NCI-H1048 (cell line): ENCODE measurements at regions not wholly inside any gene's neighbourhood (a gene's known extent, or its start where the extent isn't known, plus 50 kb on each side); places are given as distances from the start of the nearest gene placed in this dataset.

Source experiments
- DNase-seq: peaks from one replicate; lab custom pipeline; 2025; lab: John Stamatoyannopoulos, UW

DNA sequence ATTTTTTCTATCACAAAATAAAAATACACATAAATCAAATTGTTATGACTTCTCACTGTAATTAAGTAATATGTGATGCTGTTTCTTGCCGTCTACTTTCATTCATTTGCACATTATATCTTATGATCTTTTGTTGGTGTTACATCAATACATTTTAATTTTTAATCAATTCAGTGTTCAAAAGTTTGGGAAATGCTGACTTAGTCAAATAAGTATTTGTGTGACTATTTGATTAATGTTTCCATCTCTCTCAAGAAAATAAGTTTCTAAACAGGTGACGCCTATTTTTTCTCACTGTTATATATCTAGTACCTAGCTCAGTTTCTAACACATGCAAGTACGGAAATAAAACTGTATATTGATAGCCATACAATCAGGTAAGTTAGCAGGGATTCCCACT is 329.5 kb upstream of the KIRREL3 start:
- no peak for DNase-seq

DNA sequence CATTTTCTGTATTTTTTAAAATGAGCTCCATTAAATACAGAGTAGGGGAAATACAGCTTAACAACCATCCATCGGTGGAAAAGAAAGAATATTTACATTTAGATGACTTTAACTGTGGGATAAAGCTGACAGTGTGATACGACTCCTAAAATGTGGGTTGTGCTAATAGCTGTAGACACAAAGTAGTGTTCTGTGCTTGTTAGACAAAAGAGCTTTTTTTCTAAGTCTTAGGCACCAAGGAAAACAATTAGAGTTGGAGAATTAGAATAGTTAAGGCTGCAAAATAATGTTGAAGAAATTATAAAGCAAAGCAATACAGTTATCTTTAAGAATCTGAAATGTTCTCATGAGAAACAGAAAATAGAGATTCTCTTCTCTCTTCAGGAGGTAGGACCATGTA is 307.7 kb upstream of the KIRREL3 start:
- DNase-seq, result no peak

DNA sequence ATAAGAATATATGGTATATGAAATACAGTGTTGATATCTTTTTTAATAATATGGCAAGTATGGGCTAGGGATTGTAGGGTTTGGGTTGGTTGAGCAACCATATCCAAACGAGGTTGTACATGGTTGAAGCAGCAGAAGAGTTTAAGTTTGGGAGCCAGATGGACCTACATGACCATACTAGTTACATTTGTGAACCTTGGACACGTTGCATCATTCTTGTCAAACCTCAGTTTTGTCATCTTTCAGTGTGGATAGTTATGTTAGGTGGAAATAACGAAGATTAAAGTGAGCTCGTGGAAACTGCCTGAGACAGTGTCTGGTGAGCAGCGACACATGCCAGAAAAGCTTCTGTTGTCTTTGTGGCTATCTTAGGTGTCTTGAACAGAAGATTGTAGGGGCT is 307.1 kb upstream of the KIRREL3 start:
- DNase-seq, result no peak

DNA sequence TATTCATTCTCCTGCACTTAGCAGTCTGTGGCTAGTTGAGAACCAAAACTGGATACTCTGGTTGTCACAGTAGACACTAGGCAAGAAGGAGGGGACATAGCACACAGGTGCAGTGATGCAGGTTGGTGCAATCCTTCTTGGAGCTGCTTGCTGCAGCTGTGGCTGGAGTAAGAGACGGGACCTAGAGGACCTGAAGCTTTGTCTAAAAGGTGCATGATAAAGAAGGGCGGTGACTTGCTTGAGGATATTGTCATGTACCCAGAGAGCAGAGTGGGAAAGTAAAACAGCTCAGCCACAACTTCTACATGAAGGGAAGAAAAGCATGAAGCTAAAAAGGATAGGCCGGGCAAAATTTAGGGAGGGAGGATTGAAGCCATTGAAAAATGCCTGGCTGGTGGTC is 304.1 kb upstream of the KIRREL3 start:
- no peak for DNase-seq

DNA sequence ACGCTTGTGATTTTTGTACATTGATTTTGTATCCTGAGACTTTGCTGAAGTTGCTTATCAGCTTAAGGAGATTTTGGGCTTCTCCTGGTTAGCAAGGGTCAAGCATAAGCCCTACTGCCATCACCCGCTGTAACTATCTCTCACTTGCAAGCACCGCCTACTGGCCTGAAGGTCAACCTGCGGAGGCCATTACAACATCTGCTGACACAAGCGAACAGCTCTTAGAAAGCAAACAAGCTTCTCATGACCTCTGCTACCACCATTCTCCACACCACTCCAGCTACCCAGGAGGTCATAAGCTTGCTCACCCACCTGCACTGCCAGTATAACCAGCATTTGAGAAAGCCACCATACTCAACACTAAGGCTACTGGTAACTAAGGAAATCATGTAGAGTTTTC is 288.4 kb upstream of the KIRREL3 start:
- DNase-seq, result no peak

DNA sequence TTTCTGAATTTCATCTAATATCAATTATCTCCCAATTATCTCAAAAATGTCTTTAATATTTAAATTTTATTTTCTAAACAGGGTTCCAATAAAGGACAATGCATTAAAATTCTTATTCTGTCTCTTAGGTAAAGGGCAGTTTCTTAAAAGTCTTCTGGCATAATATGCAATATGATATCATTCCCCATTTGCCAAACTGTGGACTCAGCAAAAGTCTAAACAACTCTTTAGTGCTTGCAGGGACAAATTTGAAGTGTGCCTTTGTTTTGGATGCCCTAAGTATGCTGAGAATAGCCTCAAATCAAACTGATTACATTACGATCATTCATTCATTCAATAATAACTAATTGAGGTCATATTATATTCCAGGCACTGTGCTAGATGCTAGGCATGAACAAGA is 281.0 kb upstream of the KIRREL3 start:
- no peak for DNase-seq

DNA sequence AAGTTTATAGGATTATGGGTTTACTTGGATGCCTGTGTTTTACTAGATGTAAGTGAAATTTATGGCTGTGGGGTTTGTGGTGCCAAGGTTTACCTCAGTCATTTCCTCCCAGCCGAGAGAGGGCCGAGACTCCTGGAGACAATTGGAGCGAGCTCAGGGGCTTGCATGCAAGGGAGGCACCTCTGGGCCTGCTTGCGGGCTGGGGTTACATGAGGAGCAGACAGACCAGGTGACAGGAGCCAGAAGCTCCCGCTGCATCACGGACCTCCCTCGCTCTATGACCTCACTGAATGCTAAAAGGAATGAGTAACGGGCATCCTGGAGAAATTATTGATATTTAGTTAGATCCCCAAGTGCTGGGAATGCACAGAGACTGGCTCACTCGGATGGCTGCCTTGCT is 275.2 kb upstream of the KIRREL3 start:
- DNase-seq, result no peak

DNA sequence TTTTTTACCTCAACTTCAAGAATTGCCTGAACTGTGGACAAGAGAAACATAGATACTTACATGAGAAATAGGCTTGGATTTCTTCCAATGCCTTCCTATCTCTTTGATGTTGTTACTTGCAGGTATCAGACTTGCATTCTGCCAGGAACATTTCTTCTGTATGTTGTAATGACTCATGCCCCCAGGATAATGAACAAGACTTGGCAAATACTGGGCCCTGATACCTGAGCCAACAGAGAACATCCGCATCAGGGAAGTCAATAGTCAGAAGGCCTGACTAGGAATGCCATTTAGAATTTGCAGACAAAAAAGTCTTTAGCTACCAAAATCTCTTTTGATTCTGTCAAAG is 273.7 kb upstream of the KIRREL3 start:
- no peak for DNase-seq

DNA sequence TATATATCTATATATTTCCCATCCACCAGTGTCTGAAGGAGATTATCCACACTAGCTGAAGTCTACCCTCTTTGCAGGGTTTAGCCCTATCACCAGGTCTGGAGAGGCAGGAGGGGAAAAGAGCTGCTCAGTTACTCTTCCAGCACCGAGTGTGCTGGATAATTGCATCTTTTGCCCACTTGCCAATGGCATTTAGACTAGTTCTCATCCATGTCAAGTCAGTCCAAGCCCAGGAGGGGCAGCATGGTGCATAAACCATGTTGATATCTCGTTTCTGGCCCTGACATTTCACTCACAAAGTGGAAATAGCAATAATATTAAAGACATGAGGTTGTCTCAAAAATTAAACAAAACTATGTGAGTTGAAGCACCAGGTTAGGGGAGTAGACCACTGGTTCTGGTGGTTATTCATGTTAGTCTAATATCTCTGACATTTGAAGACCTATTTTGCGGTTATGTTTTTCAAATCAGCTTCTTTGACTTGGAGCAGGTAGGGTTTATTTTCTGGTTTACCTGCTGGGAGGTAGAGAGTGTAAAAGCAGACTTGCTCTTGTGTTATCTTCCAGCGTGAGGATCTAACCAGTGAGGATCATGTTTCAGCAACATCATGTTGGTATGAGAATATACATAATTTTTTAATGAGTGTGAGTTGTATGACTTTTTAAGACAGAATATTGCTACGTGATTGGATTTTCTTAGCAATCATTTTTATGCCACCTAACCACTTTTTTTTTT is 273.2 kb upstream of the KIRREL3 start:
- DNase-seq, result no peak

DNA sequence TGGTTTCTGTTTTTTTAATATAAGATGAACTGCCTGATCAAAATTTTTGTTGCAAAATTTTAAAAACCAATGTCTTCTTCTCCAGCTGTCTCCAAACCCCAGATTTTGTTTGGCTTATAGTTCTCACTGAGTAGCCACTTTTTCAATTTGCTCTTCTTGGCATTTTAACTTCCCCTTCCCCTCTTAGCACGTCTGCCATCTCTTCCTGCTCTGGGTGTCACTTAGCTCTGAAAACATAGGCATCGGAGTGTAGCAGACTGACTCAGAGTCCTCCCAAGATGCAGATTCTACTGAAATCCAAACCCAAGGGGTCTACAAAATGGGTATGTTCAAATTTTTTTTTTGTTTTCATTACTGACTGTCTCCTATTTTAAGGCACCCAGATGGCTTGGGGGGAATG is 270.3 kb upstream of the KIRREL3 start:
- no peak for DNase-seq

DNA sequence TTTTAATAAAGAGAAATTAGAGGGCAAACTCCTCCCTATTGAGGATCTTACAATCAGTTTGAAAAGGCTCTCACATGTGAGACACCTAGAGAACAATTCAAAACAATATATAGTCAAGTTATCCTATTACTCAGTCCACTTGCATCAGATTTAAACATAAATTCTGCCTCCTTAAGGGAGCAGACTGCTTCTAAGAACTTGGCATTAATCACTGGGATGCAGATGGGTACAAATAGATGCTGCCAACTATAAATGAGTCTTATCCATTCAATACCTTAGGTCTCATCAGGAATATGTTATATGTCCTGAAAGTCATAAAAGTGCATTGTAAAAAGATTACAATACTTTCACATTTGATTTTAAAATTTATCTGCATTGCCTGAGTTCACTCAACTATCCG is 269.3 kb upstream of the KIRREL3 start:
- DNase-seq, result no peak

DNA sequence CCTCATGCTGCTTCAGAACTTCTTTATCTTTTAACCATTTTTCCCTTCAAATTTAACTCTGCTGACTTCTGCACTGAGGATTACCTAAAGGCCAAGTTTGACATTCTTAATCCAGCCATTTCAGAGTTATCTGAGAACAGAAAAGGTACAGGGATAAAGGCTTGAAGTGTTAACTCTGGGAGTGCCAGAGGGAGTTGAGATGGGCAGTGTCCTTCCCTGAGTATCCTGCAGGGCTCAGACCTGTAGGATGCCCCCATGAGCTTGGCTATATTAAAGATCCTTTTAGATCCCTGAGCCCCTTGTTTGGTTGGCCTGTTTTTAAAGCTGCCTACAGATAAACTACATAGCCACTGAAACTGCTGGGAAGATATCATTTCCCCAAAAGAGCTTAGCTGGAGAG is 268.4 kb upstream of the KIRREL3 start:
- no peak for DNase-seq

DNA sequence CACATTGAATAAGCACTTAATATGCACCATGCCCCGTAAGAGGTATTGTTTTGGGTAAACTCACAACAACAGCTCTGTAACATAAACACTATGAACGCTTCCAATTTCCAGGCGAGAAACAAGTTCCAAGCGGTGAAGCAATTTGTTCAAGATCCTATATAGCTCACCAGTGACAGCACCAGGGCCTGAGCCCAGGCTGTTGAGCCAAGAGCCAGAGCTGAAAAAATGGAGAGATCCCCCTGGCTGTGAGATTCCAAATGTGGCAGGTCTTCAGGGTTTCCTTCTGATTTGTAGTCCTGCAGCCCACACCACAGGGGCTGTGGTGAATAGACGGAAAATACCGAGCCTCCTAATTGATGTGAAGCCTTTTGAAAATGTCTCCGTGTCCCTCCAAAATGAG is 268.0 kb upstream of the KIRREL3 start:
- no peak for DNase-seq

DNA sequence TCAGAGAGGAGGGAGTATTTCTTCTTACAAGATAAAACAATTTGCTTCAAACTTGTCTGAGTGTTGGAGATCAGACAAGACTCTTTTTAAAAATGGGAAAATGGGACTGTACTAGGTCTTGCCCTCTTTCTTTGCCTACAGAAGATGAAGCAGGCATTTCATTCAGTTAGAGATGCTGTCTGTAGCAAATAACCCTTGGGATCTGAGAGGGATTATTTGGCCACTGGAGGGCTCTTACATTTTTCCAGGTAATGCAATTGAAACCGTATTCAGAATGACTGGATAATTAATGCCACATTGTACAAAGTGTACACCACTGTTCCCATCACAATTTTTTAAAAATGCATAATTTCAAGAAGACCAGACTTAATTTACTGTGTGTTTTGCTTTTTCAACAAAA is 258.5 kb upstream of the KIRREL3 start:
- DNase-seq, result no peak

DNA sequence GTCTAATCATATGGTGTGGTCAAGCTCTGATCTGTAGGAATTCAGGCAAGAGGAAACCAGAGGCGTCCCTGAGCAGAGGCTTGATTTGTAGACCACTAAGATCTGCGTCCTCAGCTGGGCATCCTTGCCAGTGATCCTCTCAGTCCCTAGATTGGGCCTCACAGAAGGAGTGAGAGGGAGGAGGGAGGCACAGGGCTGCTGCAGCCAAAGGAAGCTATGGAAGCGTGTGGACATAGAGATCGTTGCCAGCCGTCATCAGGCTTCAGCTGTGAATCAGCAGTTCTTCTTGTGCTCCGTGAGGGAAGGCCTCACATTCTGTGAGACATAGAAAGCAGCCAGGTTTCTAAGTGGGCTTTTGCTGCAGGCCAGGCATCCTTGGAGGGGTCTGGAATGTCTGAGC is 254.6 kb upstream of the KIRREL3 start:
- DNase-seq, result no peak

DNA sequence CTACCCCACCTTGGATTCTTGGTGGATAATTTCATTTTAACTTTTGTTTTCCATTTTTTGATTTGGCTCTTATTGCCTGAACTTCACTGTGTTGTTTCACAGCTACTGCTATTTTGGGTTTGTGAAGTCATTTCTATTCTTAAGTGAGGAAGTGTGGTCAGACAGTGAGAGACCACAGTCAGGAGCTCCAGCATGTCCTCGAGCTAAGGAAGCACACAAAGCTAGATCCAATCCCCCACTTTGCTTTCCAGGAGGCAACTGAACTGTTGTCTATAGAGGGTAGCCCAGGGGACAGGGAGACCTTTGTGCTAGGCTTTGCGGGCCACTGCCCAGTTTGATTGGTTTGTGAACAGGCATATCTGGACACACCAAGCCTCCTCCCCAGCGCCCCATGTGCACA is 251.8 kb upstream of the KIRREL3 start:
- no peak for DNase-seq

DNA sequence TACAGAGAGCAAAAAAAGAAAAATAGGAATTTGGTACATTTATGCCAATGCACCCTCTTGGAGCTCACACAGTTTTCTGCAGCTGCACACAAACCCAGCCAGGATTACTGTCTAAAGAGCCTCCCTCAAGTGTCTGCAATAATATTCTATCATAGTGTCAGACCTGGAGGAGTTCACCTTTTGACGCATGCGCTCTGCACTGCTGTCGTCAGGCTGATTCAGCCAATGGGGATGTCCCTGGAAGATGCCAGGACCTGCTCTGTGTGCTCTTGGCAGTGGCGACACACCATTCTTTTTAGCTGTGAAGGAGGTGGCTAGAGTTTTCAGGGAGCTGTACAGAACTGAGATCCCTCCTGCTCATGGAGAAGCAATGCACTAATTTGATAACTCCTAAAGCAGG is 249.0 kb upstream of the KIRREL3 start:
- DNase-seq, result no peak

DNA sequence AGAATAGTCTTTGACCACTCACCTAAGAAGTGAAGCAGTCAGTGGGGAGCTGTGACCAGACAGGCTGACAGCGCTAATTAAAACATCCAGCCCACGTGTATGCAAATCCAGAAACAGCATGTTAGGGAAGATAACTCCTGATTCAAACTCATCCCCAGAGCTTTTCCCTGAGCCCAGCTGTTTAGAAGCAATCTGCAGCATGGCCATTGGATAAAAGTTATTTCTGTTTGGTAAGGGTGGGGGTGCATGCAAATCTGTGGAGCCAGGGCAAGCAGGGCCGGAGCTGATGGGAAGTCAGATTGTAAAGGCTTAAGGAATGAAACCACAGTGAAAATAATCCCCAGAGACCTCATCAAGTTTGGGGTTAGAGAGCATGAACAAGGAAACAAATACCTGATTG is 247.9 kb upstream of the KIRREL3 start:
- DNase-seq, result no peak

DNA sequence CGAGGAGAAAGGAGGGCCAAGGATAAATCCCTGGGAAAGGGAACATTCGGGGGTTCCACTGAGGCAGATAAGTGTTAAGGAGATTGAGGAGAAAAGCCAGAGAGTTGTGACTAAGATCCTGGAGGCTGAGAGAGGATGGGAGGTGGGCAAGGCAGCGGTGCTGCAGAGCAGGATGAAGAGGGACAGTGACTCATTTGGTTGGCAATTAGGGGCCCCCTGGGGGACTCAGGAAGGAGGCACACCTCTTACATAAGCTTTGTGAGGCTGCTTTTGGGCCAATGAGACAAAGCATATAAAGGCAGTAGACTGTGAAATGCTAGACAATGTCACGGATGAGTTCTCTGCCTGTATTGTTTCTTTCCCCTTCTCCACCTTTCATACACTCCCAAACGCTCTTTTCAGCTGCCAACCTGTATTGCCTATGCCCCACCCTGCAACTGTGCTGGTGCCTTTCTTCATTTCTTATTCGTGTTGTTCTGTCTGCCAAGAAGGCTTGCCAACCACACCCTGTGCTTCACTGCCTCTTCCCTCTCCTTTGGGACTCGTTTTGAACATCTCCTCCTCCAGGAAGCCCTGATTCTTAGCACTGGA is 246.8 kb upstream of the KIRREL3 start:
- DNase-seq, result no peak

DNA sequence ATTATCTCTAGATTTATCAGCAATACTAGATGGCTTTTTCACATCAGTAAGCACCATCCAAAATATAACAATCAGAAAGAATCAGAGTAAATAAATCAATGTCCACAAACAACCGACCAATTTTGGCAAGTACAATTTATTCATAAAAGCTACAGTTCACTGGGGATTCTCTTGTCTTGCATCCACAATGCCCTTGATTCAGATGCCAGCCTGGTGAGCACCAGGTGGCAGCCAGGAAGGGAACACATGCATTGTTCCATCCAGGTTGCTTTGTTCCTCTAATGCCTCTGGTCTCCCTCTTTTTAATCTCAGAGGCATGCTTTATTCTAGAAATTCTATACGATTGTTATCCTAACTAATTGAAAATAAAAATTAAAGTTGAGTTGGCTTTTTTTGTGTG is 242.1 kb upstream of the KIRREL3 start:
- no peak for DNase-seq

DNA sequence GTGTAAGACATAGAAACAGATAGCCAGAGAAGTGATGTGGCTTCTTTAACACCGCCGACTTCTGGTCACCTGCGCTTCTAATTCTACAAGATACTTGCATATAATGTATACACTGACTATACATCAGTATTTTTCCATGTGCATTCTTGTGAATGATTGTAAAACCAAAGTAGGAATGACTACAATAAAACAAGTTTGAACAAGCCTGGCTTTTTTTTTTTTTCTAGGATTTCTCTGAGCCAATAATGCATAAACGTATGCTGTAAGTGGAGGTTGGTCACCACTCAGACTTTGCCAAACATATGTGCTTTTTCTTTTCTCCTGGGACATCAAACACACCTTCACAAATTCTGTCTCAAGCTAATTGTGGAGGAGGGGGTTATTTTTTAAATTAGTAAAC is 237.8 kb upstream of the KIRREL3 start:
- no peak for DNase-seq

DNA sequence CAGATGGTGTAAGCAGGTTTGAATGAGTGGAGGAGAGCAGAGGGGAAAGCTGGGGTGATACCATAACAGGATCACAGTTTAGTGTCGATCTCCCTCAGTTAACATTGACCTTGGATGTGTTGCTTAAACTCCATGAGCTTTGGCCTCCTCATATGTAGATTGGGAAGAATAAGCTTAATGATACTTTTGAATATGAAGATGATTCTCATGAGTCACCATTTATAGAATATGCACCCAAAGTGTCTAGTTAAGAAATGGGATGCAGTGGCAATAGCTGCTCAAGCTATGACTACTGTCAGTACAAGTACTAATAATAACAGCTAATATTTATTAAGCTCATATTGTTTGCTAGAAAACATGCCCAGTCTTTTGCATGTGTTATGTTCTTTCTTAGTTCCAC is 236.2 kb upstream of the KIRREL3 start:
- DNase-seq, result no peak

DNA sequence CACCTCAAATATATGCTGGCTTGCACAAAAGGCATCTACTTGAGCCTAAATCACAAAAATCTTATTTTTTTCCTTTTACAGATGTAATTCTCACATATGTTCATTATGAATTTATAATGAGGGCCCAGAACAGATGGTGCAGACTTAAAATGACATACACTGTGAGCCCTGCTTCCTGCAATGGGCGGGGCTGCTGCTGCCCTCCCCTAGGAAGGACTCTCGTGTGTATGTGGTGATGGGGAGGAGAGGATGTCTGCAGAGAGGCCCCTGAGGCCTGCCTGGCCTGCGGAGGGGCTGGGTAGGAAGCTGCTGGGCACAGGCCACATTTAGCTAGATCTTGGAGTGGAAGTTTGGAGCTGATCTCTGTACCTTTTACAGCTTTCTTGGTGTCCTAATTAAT is 233.4 kb upstream of the KIRREL3 start:
- DNase-seq, result no peak

DNA sequence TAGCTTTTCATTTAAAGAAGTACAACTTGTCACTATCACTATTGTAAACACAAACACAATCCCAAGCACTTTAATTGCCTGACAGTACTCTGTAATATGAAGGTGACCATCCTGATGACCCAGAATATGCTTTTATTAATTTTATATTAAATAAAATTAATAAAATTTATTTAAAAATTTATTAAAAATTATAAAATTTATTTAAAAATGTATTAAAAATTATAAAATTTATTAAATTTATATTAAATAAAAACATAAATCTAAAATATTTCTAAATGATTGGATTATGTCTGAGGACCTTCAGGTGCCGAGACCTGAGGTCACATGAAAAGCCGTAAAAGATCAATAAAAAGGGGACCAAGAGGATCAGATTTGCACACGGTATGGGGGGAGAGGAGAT is 229.8 kb upstream of the KIRREL3 start:
- no peak for DNase-seq
